Natural killer cell (primary cell): ENCODE measurements at regions not wholly inside any gene's neighbourhood (a gene's known extent, or its start where the extent isn't known, plus 50 kb on each side); places are given as distances from the start of the nearest gene placed in this dataset.

Experiments used
- ATAC-seq, 3 donors: fragments of 150-1000 bp in 2 of 3; fragments of 200-7000 bp in 1 of 3; cut with Tn5 transposase; 1 replicate in 1 of 3; 2 replicates in 2 of 3; pipeline ENCODE4 v1.10.0; 2021; ENCODE audit warnings: mild to moderate bottlenecking in 2 of 3, moderate library complexity in 2 of 3
- DNase-seq, 2 donors: peaks; one replicate each; pipeline versions ENCODE4 v3.0.0 to v3.0.0-alpha.2; 2013 to 2021; ENCODE audit warnings: mixed read lengths in 1 of 2
- H3K27ac ChIP-seq: one replicate; pipeline ENCODE4 v1.5.1; 2013; ENCODE audit warnings: mild to moderate bottlenecking, low read length
- H3K27me3 ChIP-seq: one replicate; pipeline ENCODE4 v1.6.1; 2013; ENCODE audit warnings: low read length; ENCODE audit not compliant: control insufficient read depth, insufficient read depth
- H3K36me3 ChIP-seq: one replicate; pipeline ENCODE4 v1.6.1; 2013; ENCODE audit warnings: low read length; ENCODE audit not compliant: control insufficient read depth, insufficient read depth
- H3K4me1 ChIP-seq: one replicate; pipeline ENCODE4 v1.6.1; 2013; ENCODE audit warnings: low read length; ENCODE audit not compliant: control insufficient read depth, insufficient read depth
- H3K4me3 ChIP-seq: one replicate; pipeline ENCODE4 v1.5.1; 2013; ENCODE audit warnings: low read length
- H3K9me3 ChIP-seq: one replicate; pipeline ENCODE4 v1.6.1; 2013; ENCODE audit warnings: low read length; ENCODE audit not compliant: control insufficient read depth, insufficient read depth
- H3K27ac Mint-ChIP-seq, 2 donors: one replicate each; pipeline ENCODE4 v1.8.0; 2022; ENCODE audit warnings: mild to moderate bottlenecking in 2 of 2, mixed read lengths in 2 of 2, moderate library complexity in 1 of 2
- H3K27me3 Mint-ChIP-seq, 2 donors: one replicate each; pipeline ENCODE4 v1.8.0; 2022; ENCODE audit warnings: low read depth in 2 of 2, mixed read lengths in 2 of 2
- H3K36me3 Mint-ChIP-seq: one replicate; pipeline ENCODE4 v1.8.0; 2022; ENCODE audit warnings: mixed read lengths
- H3K4me1 Mint-ChIP-seq, 2 donors: one replicate each; pipeline ENCODE4 v1.8.0; 2022; ENCODE audit warnings: mixed read lengths in 2 of 2
- H3K4me3 Mint-ChIP-seq: one replicate; pipeline ENCODE4 v1.8.0; 2022; ENCODE audit warnings: mild to moderate bottlenecking, moderate library complexity, mixed read lengths
- H3K9me3 Mint-ChIP-seq, 2 donors: one replicate each; pipeline ENCODE4 v1.8.0; 2022; ENCODE audit warnings: mixed read lengths in 2 of 2
- CTCF ChIP-seq: fragments of 200-600 bp; IDR thresholded peaks from one replicate; pipeline ENCODE4 v1.8.0; 2022; ENCODE audit warnings: antibody characterized with exemption
- WGBS: methylation state at CpG from one replicate; pipeline ENCODE4 v1.1.7; 2013; ENCODE audit warnings: missing lambda C conversion rate; ENCODE audit not compliant: insufficient coverage; 5-methylcytosine and 5-hydroxymethylcytosine counted together
- intact Hi-C: fragments of 100-400 bp; cut with micrococcal nuclease; formaldehyde crosslinking; loops from one replicate; pipeline ENCODE4 v1.14.2; 2022

- no peaks in the 10 kb centered on the region for H3K36me3 ChIP-seq
- 82% methylated on average over 11 of the region's 11 CpGs for WGBS
- no peak overlapping the region for H3K4me3 ChIP-seq
- DNase-seq (no peak), ATAC-seq (no peak)
- Mint-ChIP-seq H3K27me3 (peaks cover 5 to 6% of the 10 kb centered on the region in 2 donors), H3K27ac (no peak overlapping the region), H3K4me3 (no peak overlapping the region), H3K4me1 (no peaks in the 10 kb centered on the region), H3K9me3 (peaks cover 0 to 2% of the 10 kb centered on the region in 2 donors), H3K36me3 (no peaks in the 10 kb centered on the region)
- H3K4me1 ChIP-seq = no peaks in the 10 kb centered on the region
- intact Hi-C loops = no loop called here
- TF ChIP-seq CTCF = no peak
- H3K27ac ChIP-seq = no peak overlapping the region
- no peaks in the 10 kb centered on the region for H3K9me3 ChIP-seq
- no peaks in the 10 kb centered on the region for H3K27me3 ChIP-seq
These were observed 282.2 kb upstream of the ATP5MC3 start for GRCh38 chr2:175463589-175464310.

DNA sequence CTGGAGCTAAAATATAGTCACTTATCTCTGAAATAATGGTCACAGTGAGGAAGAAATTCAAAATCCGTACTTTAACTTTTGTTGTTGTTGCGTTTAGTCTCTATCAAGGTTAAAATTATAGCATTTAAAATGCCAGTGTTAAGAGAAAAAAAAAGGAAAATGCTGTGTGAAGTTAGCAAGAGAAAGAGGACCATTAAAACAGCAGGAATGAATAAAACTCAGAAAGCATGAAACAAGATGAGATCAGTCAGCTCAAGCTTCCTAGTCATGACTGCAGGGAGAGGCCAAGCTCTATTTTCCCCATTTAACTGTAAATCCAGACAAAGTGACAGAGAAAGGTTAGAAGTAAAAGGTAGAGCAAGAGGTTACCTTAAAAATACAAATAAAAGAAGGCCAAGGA, 281.7 kb upstream of the ATP5MC3 start:
- Mint-ChIP-seq H3K27ac (no peak overlapping the region), H3K4me1 (no peaks in the 10 kb centered on the region), H3K27me3 (peaks cover 5 to 6% of the 10 kb centered on the region in 2 donors), H3K36me3 (no peaks in the 10 kb centered on the region), H3K9me3 (peaks cover 0 to 2% of the 10 kb centered on the region in 2 donors), H3K4me3 (no peak overlapping the region)
- H3K4me1 ChIP-seq = no peaks in the 10 kb centered on the region
- TF ChIP-seq CTCF = no peak
- H3K27me3 ChIP-seq = no peaks in the 10 kb centered on the region
- DNase-seq (no peak), ATAC-seq (no peak)
- H3K4me3 ChIP-seq = no peak overlapping the region
- H3K27ac ChIP-seq = no peak overlapping the region
- H3K9me3 ChIP-seq = no peaks in the 10 kb centered on the region
- 88% methylated on average over 2 of the region's 2 CpGs for WGBS
- no peaks in the 10 kb centered on the region for H3K36me3 ChIP-seq
- intact Hi-C loops = no loop called here

DNA sequence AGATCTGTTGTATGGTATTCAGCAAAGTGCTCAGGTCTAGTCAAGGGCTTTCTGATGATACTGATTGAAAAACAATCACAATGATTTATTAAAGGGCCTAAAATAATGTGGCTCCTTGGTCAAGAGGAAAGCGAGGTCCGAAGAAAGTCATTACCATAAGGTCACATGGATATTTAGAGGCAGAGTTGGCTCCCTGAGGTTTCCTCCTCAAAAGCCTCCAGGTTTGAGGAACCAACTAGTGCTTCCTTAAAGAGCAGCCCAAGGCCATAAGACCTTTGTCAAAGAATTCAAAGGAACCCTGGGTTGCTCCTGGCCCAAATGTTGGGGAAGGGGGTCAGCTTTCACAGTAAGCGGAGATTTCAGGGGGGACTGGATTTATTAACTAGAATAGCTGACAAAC, 280.7 kb upstream of the ATP5MC3 start:
- TF ChIP-seq CTCF = no peak
- H3K27ac Mint-ChIP-seq = no peak overlapping the region
- WGBS = 93% methylated on average over 3 of the region's 3 CpGs
- no peaks in the 10 kb centered on the region for H3K36me3 Mint-ChIP-seq
- Histone ChIP-seq H3K4me1 (no peaks in the 10 kb centered on the region), H3K27me3 (no peaks in the 10 kb centered on the region), H3K9me3 (no peaks in the 10 kb centered on the region), H3K36me3 (no peaks in the 10 kb centered on the region), H3K4me3 (no peak overlapping the region), H3K27ac (no peak overlapping the region)
- peaks cover 5 to 11% of the 10 kb centered on the region in 2 donors for H3K27me3 Mint-ChIP-seq
- H3K4me3 Mint-ChIP-seq = no peak overlapping the region
- H3K9me3 Mint-ChIP-seq = peaks cover 0 to 2% of the 10 kb centered on the region in 2 donors
- DNase-seq (no peak), ATAC-seq (no peak)
- H3K4me1 Mint-ChIP-seq = no peaks in the 10 kb centered on the region
- intact Hi-C loops = no loop called here

DNA sequence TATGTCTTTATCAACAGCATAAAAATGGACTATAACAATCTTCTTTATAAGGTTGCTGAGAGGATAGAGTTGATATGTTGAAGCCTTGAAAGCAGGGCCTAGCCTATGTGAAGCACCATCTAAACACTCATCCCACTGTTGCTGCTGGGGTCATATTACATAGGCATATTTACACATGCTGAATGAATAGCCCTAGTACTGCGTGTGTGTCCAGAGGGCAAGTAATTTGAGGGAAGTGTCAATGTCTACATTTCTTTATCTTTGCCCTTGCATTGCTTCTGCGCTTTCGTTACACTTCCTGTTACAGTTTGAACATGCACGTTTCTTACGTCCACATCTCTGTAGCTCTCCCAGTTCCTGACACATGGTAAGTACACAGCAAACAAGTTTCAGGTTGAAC, 280.3 kb upstream of the ATP5MC3 start:
- H3K36me3 Mint-ChIP-seq = no peaks in the 10 kb centered on the region
- peaks cover 0 to 2% of the 10 kb centered on the region in 2 donors for H3K9me3 Mint-ChIP-seq

More for the DNA sequence above, 280.3 kb upstream of the ATP5MC3 start:
- Histone ChIP-seq H3K36me3 (no peaks in the 10 kb centered on the region), H3K9me3 (no peaks in the 10 kb centered on the region), H3K4me1 (no peaks in the 10 kb centered on the region), H3K27me3 (no peaks in the 10 kb centered on the region), H3K4me3 (no peak overlapping the region), H3K27ac (no peak overlapping the region)
- DNase-seq (no peak), ATAC-seq (no peak)
- WGBS = 81% methylated on average over 5 of the region's 5 CpGs
- Mint-ChIP-seq H3K27ac (no peak overlapping the region), H3K27me3 (peaks cover 5 to 11% of the 10 kb centered on the region in 2 donors), H3K4me3 (no peak overlapping the region), H3K4me1 (no peaks in the 10 kb centered on the region)
- no peak for TF ChIP-seq CTCF
- intact Hi-C loops = no loop called here
